ENCODE measurements at regions not wholly inside any gene's neighbourhood (a gene's known extent, or its start where the extent isn't known, plus 50 kb on each side); places are given as distances from the start of the nearest gene placed in this dataset.

- TF ChIP-seq CTCF (IDR thresholded peaks at IDR 0.05) (no peak), POLR2A (IDR thresholded peaks at IDR 0.05) (no peak)
Measured at GRCh38 chr5:1670351-1670750, 129.3 kb downstream of the MRPL36 start.

Data from heart left ventricle (tissue), 13 donors.